PC-9 (cell line): ENCODE measurements at regions not wholly inside any gene's neighbourhood (a gene's known extent, or its start where the extent isn't known, plus 50 kb on each side); places are given as distances from the start of the nearest gene placed in this dataset.

ENCODE experiments used
- BruUV-seq: library from RNA; stranded (reverse); fragments of 400-500 nt; replicated peaks from 2 replicates; lab custom pipeline; 2021; lab: Mats Ljungman, UMichigan
- CTCF ChIA-PET: fragments of 300-600 bp; sonication (Branson Sonifier 250); formaldehyde crosslinking; loops from one replicate; lab custom pipeline; 2022; ENCODE audit warnings: antibody characterized with exemption; lab: Charles Lee
- POLR2A ChIA-PET: fragments of 300-600 bp; sonication (Branson Sonifier 250); formaldehyde crosslinking; loops from one replicate; lab custom pipeline; 2022; ENCODE audit warnings: antibody characterized with exemption; ENCODE audit not compliant: unreplicated experiment; lab: Charles Lee
- DNase-seq, 2 experiments: peaks; one replicate each; pipeline versions ENCODE4 v3.0.0 to v3.0.0-alpha.2; 2015 to 2022; ENCODE audit warnings: mixed read lengths in 1 of 2
- H2AFZ ChIP-seq: fragments of 200-600 bp; sonication (generic); 2 replicates; pipeline ENCODE4 v1.8.1; 2017; ENCODE audit warnings: antibody characterized with exemption
- H3F3A ChIP-seq: fragments of 200-600 bp; sonication (generic); 2 replicates; pipeline ENCODE4 v1.8.1; 2017; ENCODE audit warnings: antibody characterized with exemption, mild to moderate bottlenecking, low read depth; ENCODE audit not compliant: insufficient read depth
- H3K27ac ChIP-seq: fragments of 200-600 bp; sonication (generic); 2 replicates; pipeline ENCODE4 v1.6.1; 2016; ENCODE audit warnings: mixed run types
- H3K27me3 ChIP-seq: fragments of 200-600 bp; sonication (generic); 2 replicates; pipeline ENCODE4 v1.6.1; 2016; ENCODE audit warnings: low read depth, mixed run types; ENCODE audit not compliant: insufficient read depth
- H3K36me3 ChIP-seq: fragments of 200-600 bp; sonication (generic); 2 replicates; pipeline ENCODE4 v1.6.1; 2016; ENCODE audit warnings: low read depth, mixed run types
- H3K4me1 ChIP-seq: fragments of 200-600 bp; sonication (generic); replicated peaks from 2 replicates; pipeline ENCODE4 v1.6.1; 2016; ENCODE audit warnings: mixed run types; ENCODE audit not compliant: insufficient read depth
- H3K4me2 ChIP-seq: fragments of 200-600 bp; sonication (generic); 2 replicates; pipeline ENCODE4 v1.6.1; 2017; ENCODE audit warnings: mixed run types
- H3K4me3 ChIP-seq: fragments of 200-600 bp; sonication (generic); 2 replicates; pipeline ENCODE4 v1.6.1; 2016; ENCODE audit warnings: mixed run types
- H3K79me2 ChIP-seq: fragments of 200-600 bp; sonication (generic); 2 replicates; pipeline ENCODE4 v1.6.1; 2017; ENCODE audit warnings: low read depth, mixed run types
- H3K9me2 ChIP-seq: fragments of 200-600 bp; sonication (generic); 2 replicates; pipeline ENCODE4 v1.8.1; 2017; ENCODE audit warnings: mild to moderate bottlenecking; ENCODE audit not compliant: insufficient read depth
- H3K9me3 ChIP-seq: fragments of 200-600 bp; sonication (generic); 2 replicates; pipeline ENCODE4 v1.8.1; 2016; ENCODE audit warnings: low read depth; ENCODE audit not compliant: insufficient read depth
- H4K20me1 ChIP-seq: fragments of 200-600 bp; sonication (generic); 2 replicates; pipeline ENCODE4 v1.8.1; 2017; ENCODE audit not compliant: insufficient read depth
- CTCF ChIP-seq: fragments of 200-600 bp; sonication (generic); conservative IDR thresholded peaks from 2 replicates; pipeline ENCODE4 v1.6.1; 2017; ENCODE audit warnings: mixed run types, antibody characterized with exemption, mild to moderate bottlenecking, moderate library complexity
- EZH2 ChIP-seq: fragments of 200-600 bp; sonication (generic); IDR thresholded peaks from 2 replicates; pipeline ENCODE4 v1.8.0; 2017; ENCODE audit warnings: antibody characterized with exemption, low read depth
- intact Hi-C: fragments of 100-400 bp; cut with micrococcal nuclease; formaldehyde crosslinking; loops from one replicate; pipeline ENCODE4 v1.10.0; 2022; ENCODE audit not compliant: unreplicated experiment

GRCh38 chr9:119596703-119597102 lies 227.5 kb upstream of the BRINP1 start:
- H3K27ac ChIP-seq, result no peak overlapping the region
- DNase-seq, result no peak
- H2AFZ ChIP-seq, result no peak overlapping the region
- no peaks in the 10 kb centered on the region for H3K27me3 ChIP-seq
- no peaks in the 10 kb centered on the region for H3F3A ChIP-seq
- no peak for TF ChIP-seq CTCF
- no peak for TF ChIP-seq EZH2
- H3K9me2 ChIP-seq, result no peaks in the 10 kb centered on the region
- POLR2A ChIA-PET, result no interaction called here
- H4K20me1 ChIP-seq, result no peaks in the 10 kb centered on the region
- H3K9me3 ChIP-seq, result no peaks in the 10 kb centered on the region
- intact Hi-C loops, result no loop called here
- no peak overlapping the region for H3K4me2 ChIP-seq
- no peaks in the 10 kb centered on the region for H3K36me3 ChIP-seq
- H3K79me2 ChIP-seq, result no peaks in the 10 kb centered on the region
- H3K4me3 ChIP-seq, result no peak overlapping the region
- no peaks in the 10 kb centered on the region for H3K4me1 ChIP-seq
- BruUV-seq, result no TSS peak
- CTCF ChIA-PET, result no interaction called here

- H2AFZ ChIP-seq, result no peak overlapping the region
- H3K4me1 ChIP-seq, result no peaks in the 10 kb centered on the region
- no peaks in the 10 kb centered on the region for H3K36me3 ChIP-seq
- no peaks in the 10 kb centered on the region for H3F3A ChIP-seq
- no peaks in the 10 kb centered on the region for H4K20me1 ChIP-seq
- no peaks in the 10 kb centered on the region for H3K79me2 ChIP-seq
- ChIA-PET POLR2A (interaction anchor here (0.6 kb wide), 1 partner anchor 680 kb away, joined by 3 read pairs; no protein-coding TSS in a partner anchor), CTCF (no interaction called here)
- H3K9me2 ChIP-seq, result no peaks in the 10 kb centered on the region
- no TSS peak for BruUV-seq
- no peaks in the 10 kb centered on the region for H3K9me3 ChIP-seq
- intact Hi-C loops, result no loop called here
- H3K4me2 ChIP-seq, result no peak overlapping the region
- TF ChIP-seq EZH2 (no peak), CTCF (no peak)
- H3K27me3 ChIP-seq, result no peaks in the 10 kb centered on the region
- no peak overlapping the region for H3K27ac ChIP-seq
- H3K4me3 ChIP-seq, result no peak overlapping the region
- no peak for DNase-seq
Observed at GRCh38 chr9:119588874-119589744, 219.9 kb upstream of the BRINP1 start.

GRCh38 chr9:119577881-119578280 lies 208.6 kb upstream of the BRINP1 start:
- CTCF ChIA-PET, result no interaction called here
- intact Hi-C loops, result no loop called here
- BruUV-seq, result no TSS peak
- Histone ChIP-seq H2AFZ (no peak overlapping the region), H3K4me3 (no peak overlapping the region), H4K20me1 (no peaks in the 10 kb centered on the region), H3K27ac (no peak overlapping the region), H3K4me2 (no peak overlapping the region), H3K9me2 (no peaks in the 10 kb centered on the region), H3K27me3 (no peaks in the 10 kb centered on the region), H3K36me3 (no peaks in the 10 kb centered on the region), H3K9me3 (no peaks in the 10 kb centered on the region), H3K4me1 (no peaks in the 10 kb centered on the region), H3F3A (no peaks in the 10 kb centered on the region), H3K79me2 (no peaks in the 10 kb centered on the region)
- DNase-seq, result no peak
- TF ChIP-seq EZH2, result no peak
- no peak for TF ChIP-seq CTCF
- POLR2A ChIA-PET, result no interaction called here
